HUES48 (cell line): ENCODE measurements at regions not wholly inside any gene's neighbourhood (a gene's known extent, or its start where the extent isn't known, plus 50 kb on each side); places are given as distances from the start of the nearest gene placed in this dataset.

Source experiments
- H3K27ac ChIP-seq: one replicate; pipeline ENCODE4 v1.7.0; 2013; ENCODE audit warnings: low read depth, low read length, inconsistent platforms
- H3K27me3 ChIP-seq: 2 replicates; pipeline ENCODE4 v1.6.1; 2013; ENCODE audit warnings: mild to moderate bottlenecking, low read length; ENCODE audit not compliant: control insufficient read depth, insufficient read depth
- H3K36me3 ChIP-seq: 2 replicates; pipeline ENCODE4 v1.6.1; 2013; ENCODE audit warnings: low read length; ENCODE audit not compliant: control insufficient read depth, insufficient read depth
- H3K4me1 ChIP-seq: 2 replicates; pipeline ENCODE4 v1.6.1; 2013; ENCODE audit warnings: mild to moderate bottlenecking, low read length; ENCODE audit not compliant: control insufficient read depth, insufficient read depth
- H3K4me3 ChIP-seq: 2 replicates; pipeline ENCODE4 v1.5.1; 2013; ENCODE audit warnings: mild to moderate bottlenecking, low read depth, low read length
- H3K9ac ChIP-seq: 2 replicates; pipeline ENCODE4 v1.6.1; 2013; ENCODE audit warnings: mild to moderate bottlenecking, low read depth, low read length, moderate library complexity
- H3K9me3 ChIP-seq: 2 replicates; pipeline ENCODE4 v1.6.1; 2013; ENCODE audit warnings: low read length; ENCODE audit not compliant: control insufficient read depth, insufficient read depth

GRCh38 chr9:117547904-117548303 lies 133.0 kb upstream of the ASTN2 start:
- Histone ChIP-seq H3K27me3 (no peaks in the 10 kb centered on the region), H3K9ac (no peak overlapping the region), H3K4me3 (no peak overlapping the region), H3K9me3 (no peaks in the 10 kb centered on the region), H3K27ac (no peak overlapping the region), H3K36me3 (no peaks in the 10 kb centered on the region), H3K4me1 (peaks cover 43% of the 10 kb centered on the region)

GRCh38 chr9:117546894-117547678 lies 132.2 kb upstream of the ASTN2 start:
- H3K27me3 ChIP-seq, result no peaks in the 10 kb centered on the region
- no peak overlapping the region for H3K27ac ChIP-seq
- H3K9ac ChIP-seq, result no peak overlapping the region
- H3K4me1 ChIP-seq, result peaks cover 45% of the 10 kb centered on the region
- H3K4me3 ChIP-seq, result no peak overlapping the region
- H3K36me3 ChIP-seq, result no peaks in the 10 kb centered on the region
- H3K9me3 ChIP-seq, result no peaks in the 10 kb centered on the region

GRCh38 chr9:117545846-117546245 lies 131.0 kb upstream of the ASTN2 start:
- no peaks in the 10 kb centered on the region for H3K27me3 ChIP-seq
- H3K36me3 ChIP-seq, result no peaks in the 10 kb centered on the region
- H3K27ac ChIP-seq, result no peak overlapping the region
- no peak overlapping the region for H3K4me3 ChIP-seq
- H3K4me1 ChIP-seq, result peaks cover 45% of the 10 kb centered on the region
- no peaks in the 10 kb centered on the region for H3K9me3 ChIP-seq
- H3K9ac ChIP-seq, result no peak overlapping the region

GRCh38 chr9:117543089-117543488 lies 128.2 kb upstream of the ASTN2 start:
- Histone ChIP-seq H3K27me3 (no peaks in the 10 kb centered on the region), H3K4me1 (peaks cover 26% of the 10 kb centered on the region), H3K36me3 (no peaks in the 10 kb centered on the region), H3K9ac (no peak overlapping the region), H3K4me3 (no peak overlapping the region), H3K27ac (no peak overlapping the region), H3K9me3 (no peaks in the 10 kb centered on the region)

- Histone ChIP-seq H3K36me3 (no peaks in the 10 kb centered on the region), H3K4me3 (no peak overlapping the region), H3K27me3 (no peaks in the 10 kb centered on the region), H3K9ac (no peak overlapping the region), H3K4me1 (peaks cover 16% of the 10 kb centered on the region), H3K27ac (no peak overlapping the region), H3K9me3 (no peaks in the 10 kb centered on the region)
Measured at GRCh38 chr9:117542021-117542420, 127.2 kb upstream of the ASTN2 start.

GRCh38 chr9:117541181-117541580 lies 126.3 kb upstream of the ASTN2 start:
- Histone ChIP-seq H3K9me3 (no peaks in the 10 kb centered on the region), H3K27me3 (no peaks in the 10 kb centered on the region), H3K9ac (no peak overlapping the region), H3K4me3 (no peak overlapping the region), H3K4me1 (peaks cover 8% of the 10 kb centered on the region), H3K36me3 (no peaks in the 10 kb centered on the region), H3K27ac (no peak overlapping the region)

- Histone ChIP-seq H3K4me3 (no peak overlapping the region), H3K4me1 (0 out of 2 replicates have a peak, but pooled peaks cover 7% of the 10 kb centered on the region), H3K9me3 (no peaks in the 10 kb centered on the region), H3K9ac (no peak overlapping the region), H3K27ac (no peak overlapping the region), H3K36me3 (no peaks in the 10 kb centered on the region), H3K27me3 (no peaks in the 10 kb centered on the region)
Measured at GRCh38 chr9:117535973-117536372, 121.1 kb upstream of the ASTN2 start.

- Histone ChIP-seq H3K4me1 (0 out of 2 replicates have a peak, but pooled peaks cover 7% of the 10 kb centered on the region), H3K36me3 (no peaks in the 10 kb centered on the region), H3K27ac (no peak overlapping the region), H3K9me3 (no peaks in the 10 kb centered on the region), H3K4me3 (no peak overlapping the region), H3K27me3 (no peaks in the 10 kb centered on the region), H3K9ac (no peak overlapping the region)
Measured at GRCh38 chr9:117535434-117535833, 120.6 kb upstream of the ASTN2 start.

- Histone ChIP-seq H3K27me3 (no peaks in the 10 kb centered on the region), H3K9me3 (no peaks in the 10 kb centered on the region), H3K4me3 (no peak overlapping the region), H3K27ac (no peak overlapping the region), H3K9ac (no peak overlapping the region), H3K4me1 (no peaks in the 10 kb centered on the region), H3K36me3 (no peaks in the 10 kb centered on the region)
Measured at GRCh38 chr9:117528225-117528624, 113.4 kb upstream of the ASTN2 start.

- Histone ChIP-seq H3K4me3 (no peak overlapping the region), H3K27ac (no peak overlapping the region), H3K4me1 (no peaks in the 10 kb centered on the region), H3K9ac (no peak overlapping the region), H3K36me3 (no peaks in the 10 kb centered on the region), H3K9me3 (no peaks in the 10 kb centered on the region), H3K27me3 (no peaks in the 10 kb centered on the region)
Measured at GRCh38 chr9:117526674-117527073, 111.8 kb upstream of the ASTN2 start.

GRCh38 chr9:117523531-117524153 lies 108.8 kb upstream of the ASTN2 start:
- no peak overlapping the region for H3K4me3 ChIP-seq
- no peak overlapping the region for H3K27ac ChIP-seq
- no peak overlapping the region for H3K9ac ChIP-seq
- H3K36me3 ChIP-seq, result no peaks in the 10 kb centered on the region
- H3K9me3 ChIP-seq, result no peaks in the 10 kb centered on the region
- no peaks in the 10 kb centered on the region for H3K27me3 ChIP-seq
- H3K4me1 ChIP-seq, result no peaks in the 10 kb centered on the region
